Tibial artery (tissue), 4 donors: ENCODE measurements at regions not wholly inside any gene's neighbourhood (a gene's known extent, or its start where the extent isn't known, plus 50 kb on each side); places are given as distances from the start of the nearest gene placed in this dataset.

Experiments used
- DNase-seq, 2 donors: peaks; one replicate each; pipeline ENCODE4 v3.0.0-alpha.2; 2019
- H3K27ac ChIP-seq, 2 donors: fragments of 200-600 bp; sonication (generic) in 1 of 2; 1 replicate in 1 of 2; 2 replicates in 1 of 2; pipeline ENCODE4 v1.5.1; 2018 to 2019; ENCODE audit warnings: mild to moderate bottlenecking in 1 of 2
- H3K27me3 ChIP-seq, 2 donors: fragments of 200-600 bp; sonication (generic) in 1 of 2; one replicate each; pipeline versions ENCODE4 v1.5.1 to v1.6.0; 2016 to 2019
- H3K36me3 ChIP-seq, 3 donors: fragments of 200-600 bp; sonication (generic) in 2 of 3; one replicate each; pipeline ENCODE4 v1.5.1; 2016 to 2019; ENCODE audit warnings: mild to moderate bottlenecking in 2 of 3
- H3K4me1 ChIP-seq, 4 donors: fragments of 200-600 bp; sonication (generic) in 2 of 4; 1 replicate in 3 of 4; 2 replicates in 1 of 4; pipeline ENCODE4 v1.5.1; 2016 to 2019
- H3K4me3 ChIP-seq, 2 donors: fragments of 200-600 bp; sonication (generic) in 1 of 2; 1 replicate in 1 of 2; 2 replicates in 1 of 2; pipeline ENCODE4 v1.5.1; 2018 to 2019; ENCODE audit warnings: mild to moderate bottlenecking in 2 of 2
- H3K9me3 ChIP-seq, 3 donors: fragments of 200-600 bp; sonication (generic) in 1 of 3; one replicate each; pipeline ENCODE4 v1.5.1; 2016 to 2019
- CTCF ChIP-seq, 2 experiments: fragments of 200-600 bp in 1 of 2; fragments of 450-650 bp in 1 of 2; IDR thresholded peaks; one replicate each; pipeline ENCODE4 v1.5.1; 2017 to 2019; ENCODE audit warnings: antibody characterized with exemption in 2 of 2, mild to moderate bottlenecking in 1 of 2, moderate library complexity in 1 of 2
- intact Hi-C: fragments of 100-400 bp; cut with DNase I; formaldehyde crosslinking; loops from one replicate; pipeline ENCODE4 v1.15.0; 2023; ENCODE audit warnings: low total_unique reads

- no peak for DNase-seq
- no peaks in the 10 kb centered on the region for H3K27me3 ChIP-seq
- H3K4me3 ChIP-seq, result no peak overlapping the region
- TF ChIP-seq CTCF (IDR thresholded peaks at IDR 0.05), result no peak
- H3K9me3 ChIP-seq, result peaks cover 0 to 4% (median 0%) of the 10 kb centered on the region in 3 donors
- H3K4me1 ChIP-seq, result no peaks in the 10 kb centered on the region
- no peak overlapping the region for H3K27ac ChIP-seq
- intact Hi-C loops, result no loop called here
- H3K36me3 ChIP-seq, result no peaks in the 10 kb centered on the region
Measured at GRCh38 chr16:26198221-26198620, 506.5 kb downstream of the HS3ST4 start.

GRCh38 chr16:26204138-26204537 lies 512.4 kb downstream of the HS3ST4 start:
- no peak for DNase-seq
- no peaks in the 10 kb centered on the region for H3K9me3 ChIP-seq
- no peaks in the 10 kb centered on the region for H3K36me3 ChIP-seq
- TF ChIP-seq CTCF (IDR thresholded peaks at IDR 0.05), result no peak
- no peaks in the 10 kb centered on the region for H3K27me3 ChIP-seq
- intact Hi-C loops, result no loop called here
- no peak overlapping the region for H3K27ac ChIP-seq
- no peaks in the 10 kb centered on the region for H3K4me1 ChIP-seq
- no peak overlapping the region for H3K4me3 ChIP-seq

- H3K27ac ChIP-seq, result no peak overlapping the region
- no peaks in the 10 kb centered on the region for H3K27me3 ChIP-seq
- H3K4me3 ChIP-seq, result no peak overlapping the region
- DNase-seq, result no peak
- intact Hi-C loops, result no loop called here
- no peaks in the 10 kb centered on the region for H3K36me3 ChIP-seq
- H3K4me1 ChIP-seq, result no peaks in the 10 kb centered on the region
- TF ChIP-seq CTCF (IDR thresholded peaks at IDR 0.05), result no peak
- H3K9me3 ChIP-seq, result no peaks in the 10 kb centered on the region
Measured at GRCh38 chr16:26211542-26211941, 519.8 kb downstream of the HS3ST4 start.

GRCh38 chr16:26212599-26212998 lies 520.8 kb downstream of the HS3ST4 start:
- no peaks in the 10 kb centered on the region for H3K4me1 ChIP-seq
- H3K27me3 ChIP-seq, result no peaks in the 10 kb centered on the region
- H3K4me3 ChIP-seq, result no peak overlapping the region
- no peaks in the 10 kb centered on the region for H3K36me3 ChIP-seq
- H3K9me3 ChIP-seq, result no peaks in the 10 kb centered on the region
- no peak for DNase-seq
- no peak for TF ChIP-seq CTCF (IDR thresholded peaks at IDR 0.05)
- intact Hi-C loops, result no loop called here
- H3K27ac ChIP-seq, result no peak overlapping the region

- no peak for TF ChIP-seq CTCF (IDR thresholded peaks at IDR 0.05)
- Histone ChIP-seq H3K9me3 (no peaks in the 10 kb centered on the region), H3K27me3 (no peaks in the 10 kb centered on the region), H3K27ac (no peak overlapping the region), H3K4me1 (no peaks in the 10 kb centered on the region), H3K4me3 (no peak overlapping the region), H3K36me3 (no peaks in the 10 kb centered on the region)
- intact Hi-C loops, result no loop called here
- DNase-seq, result no peak
Measured at GRCh38 chr16:26214581-26215174, 522.9 kb downstream of the HS3ST4 start.

- Histone ChIP-seq H3K4me3 (no peak overlapping the region), H3K4me1 (no peaks in the 10 kb centered on the region), H3K36me3 (no peaks in the 10 kb centered on the region), H3K27me3 (no peaks in the 10 kb centered on the region), H3K27ac (no peak overlapping the region), H3K9me3 (no peaks in the 10 kb centered on the region)
- no peak for TF ChIP-seq CTCF (IDR thresholded peaks at IDR 0.05)
- no peak for DNase-seq
- intact Hi-C loops, result no loop called here
Measured at GRCh38 chr16:26220894-26221293, 529.1 kb downstream of the HS3ST4 start.
